SU-DHL-6 (cell line): ENCODE measurements at regions not wholly inside any gene's neighbourhood (a gene's known extent, or its start where the extent isn't known, plus 50 kb on each side); places are given as distances from the start of the nearest gene placed in this dataset.

ENCODE experiments used
- CTCF ChIP-seq: fragments of 200-600 bp; sonication (generic); IDR thresholded peaks from one replicate; pipeline ENCODE4 v1.5.1; 2017; ENCODE audit warnings: antibody characterized with exemption, mild to moderate bottlenecking, low read length, moderate library complexity; ENCODE audit not compliant: insufficient read depth, poor library complexity, severe bottlenecking
- EZH2phosphoT487 ChIP-seq: fragments of 200-600 bp; sonication (generic), shearing (Covaris generic); conservative IDR thresholded peaks from 2 replicates; pipeline ENCODE4 v1.6.1; 2018; ENCODE audit warnings: mild to moderate bottlenecking, antibody characterized with exemption, low read length, moderate library complexity, mixed read lengths

- no peak for TF ChIP-seq CTCF
- no peak for TF ChIP-seq EZH2phosphoT487
Measured at GRCh38 chr7:110373416-110373815, 717.5 kb upstream of the LRRN3 start.
